ENCODE measurements at regions not wholly inside any gene's neighbourhood (a gene's known extent, or its start where the extent isn't known, plus 50 kb on each side); places are given as distances from the start of the nearest gene placed in this dataset.

DNA sequence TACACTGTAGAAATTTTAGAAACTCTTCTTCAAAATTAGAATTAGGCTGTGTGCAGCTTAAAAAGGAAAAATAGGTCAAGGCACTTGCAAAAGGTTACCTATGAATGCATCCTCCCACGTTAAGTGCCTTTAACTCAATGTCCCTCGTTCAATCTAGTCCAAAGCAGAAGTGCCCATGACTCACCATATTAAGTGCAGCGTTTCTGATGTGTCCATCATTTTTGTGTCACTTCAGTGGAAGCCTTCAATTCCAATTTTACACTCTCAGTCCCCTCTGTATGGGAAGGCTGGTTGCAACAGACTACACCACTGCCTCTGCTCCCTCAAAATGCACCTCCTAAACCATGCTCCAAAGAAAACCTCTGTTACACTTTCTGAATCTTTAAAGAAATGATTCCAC is 53.4 kb downstream of the FOXB1 start:
- no peak for DNase-seq (ENCODE audit: low read depth, low spot score)

DNA sequence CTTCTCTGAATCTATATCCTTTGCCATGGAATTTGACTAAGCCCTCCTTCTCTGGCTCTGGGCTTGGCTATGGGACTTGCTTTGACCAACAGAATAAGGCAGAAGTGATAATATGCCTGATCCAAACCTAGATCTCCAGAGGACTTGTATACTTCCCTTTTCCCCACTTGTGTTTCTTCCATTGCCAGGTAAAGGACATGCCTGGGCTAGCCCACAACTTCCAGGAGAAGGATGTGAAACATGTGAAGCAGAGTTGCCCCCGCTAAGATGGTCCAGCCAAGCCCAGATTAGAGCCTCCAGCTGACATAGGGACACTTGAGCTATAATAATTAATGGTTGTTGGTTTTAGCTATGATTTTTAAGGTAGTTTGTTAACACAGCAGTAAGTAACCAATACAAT is 55.1 kb downstream of the FOXB1 start:
- no peak for DNase-seq (ENCODE audit: low read depth, low spot score)

DNA sequence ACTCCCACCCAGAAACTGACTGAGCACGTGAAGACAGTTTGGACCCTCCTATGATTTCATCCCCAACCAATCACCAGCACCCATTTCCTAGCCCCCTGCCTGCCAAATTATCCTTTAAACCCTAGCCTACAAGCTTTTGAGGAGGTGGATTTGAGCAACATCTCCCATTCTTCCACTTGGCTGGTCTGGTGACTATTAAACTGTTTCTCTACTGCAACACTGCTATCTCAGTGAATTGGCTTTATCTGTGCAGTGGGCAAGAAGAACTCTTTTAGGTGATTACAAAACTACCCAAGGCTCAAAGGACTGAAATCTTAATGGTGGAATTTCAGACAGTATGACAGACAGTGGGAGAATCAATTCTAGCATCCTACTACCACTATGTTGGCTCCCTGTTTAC is 57.6 kb downstream of the FOXB1 start:
- no peak for DNase-seq (ENCODE audit: low read depth, low spot score)

DNA sequence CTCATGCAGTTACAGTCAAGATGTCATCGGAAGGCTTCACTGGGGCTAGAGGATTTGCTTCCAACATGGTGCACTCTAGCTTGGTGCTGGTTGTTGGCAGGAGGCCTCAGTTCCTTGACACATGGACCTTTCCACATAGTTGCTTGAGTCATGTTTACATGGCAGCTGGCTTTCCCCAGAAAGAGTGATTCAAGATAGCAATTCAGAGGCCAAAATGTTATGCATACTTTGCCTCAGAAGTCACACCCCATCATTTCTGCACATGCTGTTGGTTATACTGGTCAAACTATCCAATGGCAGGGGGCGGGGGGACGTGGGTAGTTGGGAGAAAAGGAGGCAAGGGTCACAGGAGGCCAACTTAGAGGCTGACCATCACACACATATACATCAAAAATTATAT is 58.7 kb downstream of the FOXB1 start:
- DNase-seq (ENCODE audit: low read depth, low spot score), result no peak

DNA sequence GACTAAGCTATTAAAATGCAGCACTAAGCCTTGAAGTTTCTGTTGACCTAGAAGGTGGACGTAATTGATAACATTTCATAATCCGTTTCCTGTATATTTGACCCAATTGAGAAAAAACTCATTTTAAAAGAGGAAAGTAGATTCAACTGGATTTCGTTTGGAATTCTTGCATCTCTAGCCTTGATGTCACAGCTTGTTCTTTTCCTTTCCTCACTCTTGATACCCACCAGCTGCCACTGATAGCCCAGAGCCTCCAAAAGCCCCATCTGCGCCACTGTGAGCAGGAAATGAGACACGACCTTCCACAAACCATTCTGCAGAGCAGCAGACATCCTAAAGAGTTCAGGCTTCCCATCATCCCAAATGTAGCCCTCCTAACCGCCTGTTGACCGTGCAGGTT is 61.8 kb downstream of the FOXB1 start:
- no peak for DNase-seq (ENCODE audit: low read depth, low spot score)

DNA sequence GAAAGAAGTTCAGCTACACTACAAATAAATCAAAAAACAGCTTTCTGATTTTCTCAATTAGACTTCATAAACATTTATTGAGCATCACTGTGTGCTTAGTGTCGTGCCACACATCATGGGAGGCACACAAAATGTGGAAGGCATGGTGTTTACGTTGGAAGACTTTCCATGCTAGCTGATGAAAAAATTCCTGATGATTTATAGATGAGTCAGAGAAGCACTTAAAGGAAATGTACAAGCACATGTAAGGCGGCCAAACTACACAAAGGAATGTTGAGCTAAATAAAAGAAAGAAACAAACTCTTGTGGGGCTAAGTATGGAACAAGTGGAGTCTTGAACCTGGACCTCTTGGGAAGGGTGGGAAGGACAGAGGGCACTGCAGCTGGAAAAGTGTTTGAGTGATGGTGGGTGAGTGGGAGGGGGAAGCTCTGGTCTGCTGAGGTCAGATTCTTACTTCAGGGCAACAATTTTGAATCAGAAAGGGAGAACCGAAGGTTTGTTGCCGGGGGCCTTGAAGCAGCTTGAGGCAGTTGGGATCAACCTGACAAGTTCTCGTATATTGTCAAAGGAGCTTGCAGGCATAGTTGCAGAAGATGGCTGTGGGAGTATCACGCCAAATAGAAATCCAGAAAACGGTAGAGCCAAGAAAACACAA is 66.9 kb downstream of the FOXB1 start:
- peak; percentile 70 for DNase-seq (ENCODE audit: low read depth, low spot score)

DNA sequence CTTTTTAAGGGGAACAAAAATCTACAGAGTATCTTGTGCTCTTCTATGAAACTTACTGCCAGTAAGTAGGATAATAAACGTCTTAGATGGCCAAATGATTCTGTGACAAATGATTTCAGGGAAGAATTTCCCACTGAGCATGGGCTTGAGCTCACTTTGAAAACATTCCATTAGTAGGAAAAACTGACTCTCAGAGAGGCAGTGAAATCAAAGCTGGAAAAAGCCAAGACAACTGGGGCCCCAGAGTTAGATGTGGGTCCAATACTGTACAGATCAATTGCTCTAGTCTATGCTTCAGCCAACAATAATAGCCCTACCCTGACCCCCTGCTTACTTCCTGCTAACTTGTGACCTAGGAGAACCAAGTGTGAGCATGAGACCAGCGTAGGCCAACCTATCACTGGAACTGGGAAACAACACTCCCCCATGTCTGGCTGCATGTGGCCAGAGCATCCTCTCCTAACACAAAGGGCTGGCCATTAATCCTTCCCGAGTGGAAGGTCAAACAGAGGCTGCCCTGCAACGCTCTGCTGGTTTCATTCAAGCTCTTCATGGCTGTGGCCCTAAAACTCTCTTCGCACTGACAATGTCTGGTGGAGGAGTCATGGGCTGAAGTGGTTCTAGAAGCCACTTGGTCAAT is 68.8 kb downstream of the FOXB1 start:
- DNase-seq (ENCODE audit: low read depth, low spot score), result no peak

DNA sequence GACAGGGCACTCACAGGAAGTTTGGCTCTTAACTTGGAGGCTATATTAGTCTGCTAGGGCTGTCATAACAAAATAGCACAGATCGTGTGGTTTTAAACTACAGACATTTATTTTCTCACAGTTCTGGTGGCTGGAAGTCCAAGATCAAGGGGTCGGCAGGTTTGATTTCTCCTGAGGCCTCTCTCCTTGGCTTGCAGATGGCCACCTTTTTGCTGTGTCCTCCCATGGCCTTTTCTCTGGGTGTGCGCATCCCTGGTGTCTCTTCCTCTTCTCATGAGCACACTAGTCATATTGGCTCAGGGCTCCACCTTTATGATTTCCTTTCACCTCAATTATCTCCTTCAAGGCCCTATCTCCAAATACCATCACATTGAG is 69.3 kb downstream of the FOXB1 start:
- DNase-seq (ENCODE audit: low read depth, low spot score), result no peak

DNA sequence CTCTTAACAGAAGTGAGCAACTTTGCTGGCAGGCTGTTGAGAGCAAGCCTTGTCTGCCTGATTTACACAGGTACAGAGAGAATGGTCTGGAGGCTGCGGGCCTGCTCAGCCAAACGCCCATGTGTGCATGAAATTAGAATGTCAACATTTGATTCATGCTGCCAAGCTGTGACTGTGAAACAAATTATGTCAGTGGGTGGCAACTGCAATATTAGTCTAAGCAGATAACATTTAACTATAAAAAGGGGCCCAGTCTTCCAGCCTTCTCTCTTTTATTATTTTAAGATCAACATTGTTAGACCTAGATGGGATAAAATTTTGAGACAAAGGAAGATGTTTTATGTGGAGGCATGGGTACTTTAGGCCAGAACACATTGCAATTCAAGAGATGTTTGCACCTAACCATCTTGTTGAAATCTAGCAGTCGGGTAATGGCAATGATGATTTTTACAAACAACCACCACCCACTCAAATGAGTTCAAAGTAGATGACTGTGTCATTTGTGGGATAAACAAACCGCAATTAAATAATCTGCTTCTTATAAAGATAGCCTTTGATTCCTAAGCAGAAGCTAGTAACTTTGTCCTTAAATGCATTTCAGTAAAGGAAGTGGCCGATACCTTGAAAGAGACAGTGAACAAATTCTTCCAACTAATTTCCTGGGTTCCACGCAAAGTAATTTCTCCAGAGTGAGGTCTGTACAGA is 70.2 kb downstream of the FOXB1 start:
- no peak for DNase-seq (ENCODE audit: low read depth, low spot score)

DNA sequence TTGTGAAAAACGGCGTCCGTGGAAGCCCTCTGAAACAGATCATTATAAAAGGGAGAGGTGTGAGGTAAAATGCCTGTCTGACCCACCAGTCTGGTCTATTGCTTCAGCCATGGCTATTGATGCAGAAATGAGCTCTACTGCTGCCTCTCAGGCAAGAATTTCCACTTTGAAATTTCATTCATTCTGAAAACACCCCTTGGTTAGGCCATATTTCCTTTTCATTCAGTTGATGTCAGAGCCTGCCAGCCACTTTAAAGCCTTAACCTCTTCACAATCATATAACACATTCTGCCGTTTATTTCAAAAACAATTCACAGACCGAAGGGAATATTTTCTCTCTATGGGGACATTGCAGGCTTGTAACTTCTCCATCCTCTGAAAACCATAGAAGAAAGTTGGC is 71.9 kb downstream of the FOXB1 start:
- DNase-seq (ENCODE audit: low read depth, low spot score), result no peak

DNA sequence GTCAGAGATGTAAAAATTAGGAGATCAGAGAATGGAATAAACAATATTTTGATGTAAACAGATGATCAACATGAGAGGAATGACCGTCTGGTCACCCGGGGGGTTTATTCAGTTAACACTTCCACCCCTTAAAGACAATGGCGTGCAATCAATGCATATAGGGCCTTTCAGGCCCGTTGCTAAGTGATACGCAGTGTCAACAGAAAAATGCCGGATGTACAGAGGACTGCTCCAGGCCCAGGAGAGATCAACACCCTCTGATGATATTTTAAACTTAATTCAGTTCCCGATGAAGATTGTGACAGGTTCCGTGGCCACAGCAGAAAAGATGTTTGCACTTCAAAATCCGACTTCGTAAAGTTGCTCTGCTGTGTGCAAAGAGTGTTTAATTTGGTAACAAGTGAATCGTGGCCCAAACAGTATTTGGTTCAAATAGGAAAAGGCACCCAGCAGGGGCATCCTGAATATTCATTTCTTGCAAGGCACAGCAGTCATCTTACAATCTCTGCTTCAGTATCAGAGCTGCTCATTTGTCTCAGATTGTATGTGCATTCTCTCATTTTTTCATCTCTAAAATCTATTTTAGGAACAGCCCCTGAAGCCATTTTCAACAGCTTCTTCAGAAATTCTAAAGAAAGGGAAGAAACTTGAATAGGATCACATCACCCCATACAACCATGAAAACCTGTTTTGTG is 72.6 kb downstream of the FOXB1 start:
- no peak for DNase-seq (ENCODE audit: low read depth, low spot score)

DNA sequence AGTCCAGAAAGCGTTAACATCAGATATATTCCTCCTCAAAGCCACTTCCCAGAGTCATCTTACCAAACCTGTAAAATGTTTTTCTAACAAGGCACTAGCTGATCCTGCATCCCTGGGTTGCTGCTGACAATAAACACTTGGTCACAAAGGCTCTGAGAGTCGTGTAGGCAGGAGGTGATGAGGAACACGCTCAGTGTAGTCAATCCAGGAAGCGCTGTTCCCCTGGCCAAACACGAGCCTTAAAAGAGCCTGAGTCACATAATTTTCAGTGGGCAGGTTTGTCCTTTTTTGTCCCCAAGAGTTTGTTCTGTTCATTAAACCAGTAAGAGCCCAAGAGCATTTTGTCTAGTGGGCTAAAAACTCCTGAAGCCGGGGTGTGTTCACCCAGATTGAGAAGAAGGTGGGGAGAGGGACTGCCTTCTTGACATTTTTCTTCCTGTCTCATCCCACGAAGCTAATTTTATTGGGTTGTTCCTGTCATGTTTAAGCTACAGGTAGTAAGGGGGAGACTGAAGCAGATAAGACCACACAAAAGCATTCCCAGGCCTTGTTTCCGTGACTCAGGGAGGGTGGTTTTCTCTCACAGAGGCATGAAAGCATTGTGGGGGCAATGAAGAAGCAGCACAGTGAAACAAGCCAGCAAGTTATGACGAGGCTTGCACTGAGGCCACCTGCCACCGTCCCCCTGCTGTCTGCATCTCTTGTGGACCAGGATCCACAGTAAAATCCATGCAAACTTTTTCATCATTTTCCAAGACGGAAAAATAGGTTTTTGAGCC is 73.7 kb downstream of the FOXB1 start:
- DNase-seq (ENCODE audit: low read depth, low spot score), result no peak

DNA sequence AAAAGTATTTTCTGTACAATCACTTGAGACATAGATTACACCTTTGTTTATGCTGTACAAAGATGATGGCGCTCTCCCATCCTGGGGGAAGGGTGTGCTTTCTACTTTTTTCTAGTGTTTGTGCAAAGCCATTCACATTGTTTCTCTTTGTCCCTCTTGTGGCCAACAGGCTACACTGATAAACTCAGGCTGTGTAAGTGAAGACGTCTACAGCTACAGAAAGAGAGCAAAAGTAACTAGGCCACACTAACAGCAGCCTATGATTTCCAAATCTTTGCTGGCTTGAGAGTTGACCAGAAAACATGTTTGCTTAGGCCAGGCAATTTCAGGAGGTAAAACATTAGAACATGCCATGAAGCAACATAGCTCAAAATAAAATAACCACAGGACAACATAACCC is 75.1 kb downstream of the FOXB1 start:
- no peak for DNase-seq (ENCODE audit: low read depth, low spot score)

DNA sequence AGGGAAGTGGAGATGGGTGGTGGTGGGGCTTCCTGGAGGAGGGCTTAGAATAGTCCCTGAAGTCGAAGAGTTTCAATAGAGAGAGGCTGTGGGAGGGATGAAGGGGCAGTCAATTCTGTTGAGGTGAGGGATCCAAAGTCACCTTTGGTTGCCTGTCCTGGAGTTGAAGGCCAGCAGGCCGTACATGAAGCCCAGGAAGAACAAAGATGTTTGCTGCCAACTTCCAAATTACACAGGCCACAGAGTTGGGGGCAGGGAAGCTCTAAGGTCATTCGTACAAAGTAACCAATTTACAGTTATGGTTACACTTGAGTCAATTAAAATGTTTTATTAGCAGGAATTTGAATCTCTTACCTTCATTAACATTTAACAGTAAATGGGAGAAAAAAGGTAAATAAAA is 77.9 kb downstream of the FOXB1 start:
- no peak for DNase-seq (ENCODE audit: low read depth, low spot score)

DNA sequence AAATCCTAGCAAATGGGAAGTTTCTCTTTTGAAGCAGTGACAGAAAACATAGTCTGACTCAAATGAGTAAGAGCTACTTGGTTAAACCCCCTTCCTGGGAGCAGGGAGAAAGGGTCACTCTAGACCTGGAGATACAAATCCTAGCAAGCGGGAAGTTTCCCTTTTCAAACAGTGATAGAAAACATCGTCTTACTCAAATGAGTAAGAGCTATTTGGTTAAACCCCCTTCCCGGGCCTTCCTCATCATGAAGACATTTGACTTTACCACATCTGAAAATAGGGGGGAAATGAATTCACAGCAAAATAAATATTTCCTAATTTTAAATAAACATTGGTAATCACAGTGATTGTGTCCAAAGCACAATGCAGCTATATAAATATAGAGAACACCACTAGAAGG is 79.2 kb downstream of the FOXB1 start:
- no peak for DNase-seq (ENCODE audit: low read depth, low spot score)

DNA sequence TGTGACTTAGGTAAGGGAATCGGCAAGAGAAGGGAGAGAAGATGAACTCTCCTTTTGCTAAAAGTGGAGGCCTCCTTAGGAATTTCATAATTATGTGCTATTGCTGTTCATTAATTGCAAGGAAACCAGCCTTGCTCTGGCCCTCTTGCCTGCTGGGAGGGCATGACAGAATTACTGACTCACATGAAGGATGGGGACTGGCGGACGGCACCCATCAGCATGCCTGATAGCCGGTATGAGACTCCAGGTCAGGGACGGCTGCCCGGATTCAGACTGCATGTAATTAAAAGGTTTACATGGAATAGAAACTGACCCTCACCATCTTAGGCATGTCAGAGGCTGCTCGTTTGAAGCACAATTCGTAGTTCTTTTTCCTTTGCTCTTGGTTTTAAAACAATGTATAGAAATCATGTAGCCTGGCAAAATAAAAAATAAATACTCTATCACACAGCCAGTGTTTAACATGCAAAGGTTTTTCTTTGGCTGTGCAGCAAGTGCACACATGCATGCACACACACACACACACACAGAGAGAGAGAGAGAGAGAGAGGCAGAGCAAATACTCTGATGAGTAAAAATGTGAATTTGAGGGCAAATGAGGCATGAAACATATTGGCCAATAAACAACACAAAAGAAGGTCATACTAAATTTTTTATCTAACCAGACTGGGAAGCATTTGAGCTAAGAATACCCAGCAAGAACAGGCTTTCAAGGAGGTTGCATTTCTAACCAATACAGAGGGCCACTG is 82.7 kb downstream of the FOXB1 start:
- DNase-seq (ENCODE audit: low read depth, low spot score), result no peak

DNA sequence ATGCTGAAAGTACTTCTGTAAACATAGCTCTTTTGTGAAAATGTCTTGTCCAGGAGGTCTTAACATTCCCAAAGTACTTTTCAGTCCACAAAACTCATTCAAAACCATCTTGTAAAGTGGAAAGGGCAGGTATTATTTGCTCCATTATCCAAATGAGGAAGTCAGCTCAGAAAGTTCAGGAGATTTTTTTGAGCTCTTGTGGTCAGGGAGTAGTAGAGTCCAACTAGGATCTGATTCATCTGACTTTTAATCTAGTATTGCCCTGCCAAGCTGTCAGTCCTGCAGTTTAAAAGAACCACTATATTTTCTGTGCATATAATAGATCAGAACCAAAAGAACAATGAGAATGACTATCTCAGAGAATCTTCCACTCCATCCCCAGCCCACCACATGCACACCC is 83.5 kb downstream of the FOXB1 start:
- no peak for DNase-seq (ENCODE audit: low read depth, low spot score)

DNA sequence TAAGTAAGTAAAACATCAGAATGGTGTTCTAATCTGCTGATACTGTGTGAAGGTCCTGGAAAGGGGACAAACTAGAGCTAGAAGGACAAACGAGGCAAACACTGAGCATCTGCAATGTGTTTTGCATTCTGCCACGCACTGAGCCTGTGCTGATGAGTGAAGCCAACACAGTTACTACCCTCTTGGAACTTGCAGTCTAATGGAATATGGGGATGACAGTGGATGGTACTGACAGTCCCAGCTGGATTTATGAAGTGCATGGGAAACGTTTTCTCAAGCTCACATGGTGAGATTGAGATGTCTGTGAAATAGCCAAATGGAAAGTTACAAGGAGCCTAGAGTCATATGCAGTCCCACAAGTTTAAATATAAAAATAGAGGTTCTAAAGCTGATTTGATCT is 86.6 kb downstream of the FOXB1 start:
- DNase-seq (ENCODE audit: low read depth, low spot score), result no peak

DNA sequence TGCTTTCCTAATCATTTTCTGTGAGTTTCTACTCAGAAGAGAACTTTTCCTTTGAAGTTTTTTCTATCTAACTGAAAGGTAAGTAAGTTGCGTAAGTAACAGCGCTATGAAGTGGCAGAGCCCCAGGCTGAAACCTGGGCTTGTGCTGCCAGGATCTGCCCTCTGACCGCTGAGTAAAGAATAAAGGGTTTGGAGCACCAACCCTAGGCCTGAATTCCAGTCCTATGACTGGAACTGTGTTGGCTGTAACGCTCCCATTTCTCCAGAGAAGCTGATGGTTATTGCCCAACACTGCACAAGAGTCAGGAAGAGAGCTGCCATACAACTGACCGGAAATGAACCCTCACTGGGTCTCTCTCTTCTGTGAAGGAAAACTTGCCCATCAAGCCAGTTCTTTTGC is 87.0 kb downstream of the FOXB1 start:
- no peak for DNase-seq (ENCODE audit: low read depth, low spot score)

DNA sequence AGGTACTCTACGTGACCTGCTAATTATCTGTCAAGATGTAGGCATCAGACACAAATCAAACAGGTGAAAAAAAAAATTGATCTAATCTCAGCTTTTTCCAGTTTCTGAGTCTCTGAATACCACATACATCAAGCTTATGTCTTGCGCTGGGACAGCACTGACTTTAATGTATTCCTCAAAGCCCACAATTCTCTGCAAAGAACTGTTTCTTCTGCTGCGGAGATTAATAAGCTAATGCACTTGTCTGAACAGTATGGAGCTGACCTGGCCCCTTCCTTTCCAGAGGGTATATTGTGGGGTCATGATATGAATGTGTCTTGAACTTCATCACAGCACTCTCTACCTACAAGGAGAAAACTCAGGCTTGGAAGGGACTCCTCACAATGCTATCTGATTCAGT is 87.8 kb downstream of the FOXB1 start:
- no peak for DNase-seq (ENCODE audit: low read depth, low spot score)

Data from pulmonary artery endothelial cell (primary cell).